ENCODE measurements at regions not wholly inside any gene's neighbourhood (a gene's known extent, or its start where the extent isn't known, plus 50 kb on each side); places are given as distances from the start of the nearest gene placed in this dataset.

DNA sequence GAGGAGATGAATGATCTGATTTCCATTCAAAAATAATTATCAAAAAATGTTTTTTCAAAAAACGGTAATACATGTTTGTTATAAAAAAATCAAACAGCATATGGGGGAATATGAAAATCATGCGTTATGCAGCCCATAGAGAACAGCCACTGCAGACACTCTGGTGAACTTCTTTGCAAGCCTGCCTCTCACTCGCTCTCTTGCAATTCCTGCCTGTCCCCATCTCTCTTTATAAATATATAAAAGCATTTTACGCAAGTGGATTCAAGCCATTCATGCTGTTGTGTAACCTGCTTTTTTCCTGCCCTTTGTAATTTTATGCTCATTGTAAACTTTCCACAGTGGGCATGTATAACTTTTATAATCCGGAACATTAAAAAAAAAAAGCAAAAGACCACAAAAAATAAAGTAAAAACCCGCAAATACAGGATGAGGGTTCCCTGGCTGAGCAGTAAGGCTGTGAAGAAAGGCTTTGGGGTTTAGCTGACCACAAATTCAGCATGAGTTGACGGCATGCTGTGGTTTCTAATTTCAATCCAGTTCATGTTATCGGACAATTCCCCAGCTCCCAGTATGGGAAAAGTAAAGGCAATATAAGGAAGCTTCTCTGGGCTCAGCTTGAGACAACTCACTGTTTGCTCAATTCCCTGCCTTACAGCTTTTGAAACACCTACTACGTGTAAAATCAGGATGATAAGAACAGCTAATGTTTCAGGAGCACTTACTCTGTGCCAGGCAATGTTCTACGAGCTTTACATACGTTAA, 52.8 kb upstream of the ZBTB40 start:
- TF ChIP-seq, protein P1, sequence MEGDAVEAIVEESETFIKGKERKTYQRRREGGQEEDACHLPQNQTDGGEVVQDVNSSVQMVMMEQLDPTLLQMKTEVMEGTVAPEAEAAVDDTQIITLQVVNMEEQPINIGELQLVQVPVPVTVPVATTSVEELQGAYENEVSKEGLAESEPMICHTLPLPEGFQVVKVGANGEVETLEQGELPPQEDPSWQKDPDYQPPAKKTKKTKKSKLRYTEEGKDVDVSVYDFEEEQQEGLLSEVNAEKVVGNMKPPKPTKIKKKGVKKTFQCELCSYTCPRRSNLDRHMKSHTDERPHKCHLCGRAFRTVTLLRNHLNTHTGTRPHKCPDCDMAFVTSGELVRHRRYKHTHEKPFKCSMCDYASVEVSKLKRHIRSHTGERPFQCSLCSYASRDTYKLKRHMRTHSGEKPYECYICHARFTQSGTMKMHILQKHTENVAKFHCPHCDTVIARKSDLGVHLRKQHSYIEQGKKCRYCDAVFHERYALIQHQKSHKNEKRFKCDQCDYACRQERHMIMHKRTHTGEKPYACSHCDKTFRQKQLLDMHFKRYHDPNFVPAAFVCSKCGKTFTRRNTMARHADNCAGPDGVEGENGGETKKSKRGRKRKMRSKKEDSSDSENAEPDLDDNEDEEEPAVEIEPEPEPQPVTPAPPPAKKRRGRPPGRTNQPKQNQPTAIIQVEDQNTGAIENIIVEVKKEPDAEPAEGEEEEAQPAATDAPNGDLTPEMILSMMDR (conservative IDR thresholded peaks at IDR 0.05 in 1 of 2, IDR thresholded peaks at IDR 0.05 in 1 of 2; ENCODE audit: extremely low read depth in 1 of 2, insufficient read depth in 1 of 2, low read depth in 1 of 2, low read length in 2 of 2): no peak
- TF ChIP-seq EZH2 (IDR thresholded peaks at IDR 0.05; ENCODE audit: borderline replicate concordance, low read length): no peak
